Mesendoderm (in vitro differentiated cells): ENCODE measurements at regions not wholly inside any gene's neighbourhood (a gene's known extent, or its start where the extent isn't known, plus 50 kb on each side); places are given as distances from the start of the nearest gene placed in this dataset.

Experiments
- DNase-seq: peaks from one replicate; pipeline ENCODE4 v3.0.0; 2013
- H2AK5ac ChIP-seq: 2 replicates; pipeline ENCODE4 v1.6.1; 2013; ENCODE audit warnings: low read length, inconsistent platforms
- H2BK120ac ChIP-seq: 2 replicates; pipeline ENCODE4 v1.6.1; 2013; ENCODE audit warnings: low read depth, mild to moderate bottlenecking, low read length, moderate library complexity, mixed read lengths
- H2BK15ac ChIP-seq: replicated peaks from 2 replicates; pipeline ENCODE4 v1.6.1; 2013; ENCODE audit warnings: low read depth, mild to moderate bottlenecking, moderate library complexity
- H2BK5ac ChIP-seq: 2 replicates; pipeline ENCODE4 v1.6.1; 2013; ENCODE audit warnings: low read length, inconsistent platforms
- H3K18ac ChIP-seq: 2 replicates; pipeline ENCODE4 v1.6.1; 2013; ENCODE audit warnings: mild to moderate bottlenecking, low read length, mixed read lengths
- H3K23ac ChIP-seq: one replicate; pipeline ENCODE4 v1.6.1; 2013; ENCODE audit warnings: low read length
- H3K27ac ChIP-seq: 2 replicates; pipeline ENCODE4 v1.5.1; 2013; ENCODE audit warnings: low read depth, mild to moderate bottlenecking, inconsistent platforms, low read length, moderate library complexity
- H3K27me3 ChIP-seq: 2 replicates; pipeline ENCODE4 v1.6.1; 2013; ENCODE audit warnings: low read length, control low read depth, mild to moderate bottlenecking, inconsistent platforms; ENCODE audit not compliant: insufficient read depth, poor library complexity
- H3K36me3 ChIP-seq: 2 replicates; pipeline ENCODE4 v1.6.1; 2013; ENCODE audit warnings: low read length, inconsistent platforms; ENCODE audit not compliant: control insufficient read depth, insufficient read depth
- H3K4ac ChIP-seq: one replicate; pipeline ENCODE4 v1.6.1; 2013; ENCODE audit warnings: low read depth, mild to moderate bottlenecking, low read length, moderate library complexity
- H3K4me1 ChIP-seq: 2 replicates; pipeline ENCODE4 v1.6.1; 2013; ENCODE audit warnings: low read depth, low read length, inconsistent platforms; ENCODE audit not compliant: control insufficient read depth
- H3K4me2 ChIP-seq: 2 replicates; pipeline ENCODE4 v1.6.1; 2013; ENCODE audit warnings: low read length
- H3K4me3 ChIP-seq: 2 replicates; pipeline ENCODE4 v1.5.1; 2013; ENCODE audit warnings: mild to moderate bottlenecking, low read length
- H3K56ac ChIP-seq: one replicate; pipeline ENCODE4 v1.6.1; 2013; ENCODE audit warnings: low read length
- H3K79me1 ChIP-seq: 2 replicates; pipeline ENCODE4 v1.6.1; 2013; ENCODE audit warnings: low read length, inconsistent platforms
- H3K79me2 ChIP-seq: 2 replicates; pipeline ENCODE4 v1.6.1; 2013; ENCODE audit warnings: mild to moderate bottlenecking, low read length; ENCODE audit not compliant: control insufficient read depth, insufficient read depth
- H3K9ac ChIP-seq: 2 replicates; pipeline ENCODE4 v1.6.1; 2013; ENCODE audit warnings: low read length, inconsistent platforms
- H4K5ac ChIP-seq: one replicate; pipeline ENCODE4 v1.6.1; 2013; ENCODE audit warnings: low read length
- H4K8ac ChIP-seq: one replicate; pipeline ENCODE4 v1.6.1; 2013; ENCODE audit warnings: low read depth, mild to moderate bottlenecking, control low read depth, low read length, moderate library complexity
- WGBS: extraction: QIAGEN DNeasy Blood & Tissue Kit; methylation state at CpG from one replicate; pipeline ENCODE4 v1.1.7; 2013; ENCODE audit warnings: low lambda C conversion rate, missing lambda C conversion rate; ENCODE audit not compliant: insufficient coverage; ENCODE audit errors: extremely low coverage; 5-methylcytosine and 5-hydroxymethylcytosine counted together

DNA sequence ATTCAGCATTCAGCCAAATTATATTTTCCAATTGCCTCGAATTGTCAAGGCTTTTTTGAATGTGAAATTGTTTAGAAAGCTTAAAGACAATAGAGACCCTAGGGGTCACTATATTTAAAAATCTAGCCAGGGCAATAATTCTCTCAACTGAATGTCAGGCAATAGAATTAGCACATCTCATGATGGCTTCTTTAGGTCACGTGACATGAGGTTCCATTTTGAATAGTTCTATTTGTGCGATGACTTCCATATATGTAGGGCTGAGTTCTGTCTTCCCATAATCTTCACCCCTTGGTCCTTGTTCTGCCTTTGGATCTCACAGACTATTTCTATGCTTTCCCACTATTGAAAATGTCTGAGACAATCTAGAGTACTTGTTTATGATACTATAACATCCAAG lies 527.7 kb upstream of the KIRREL3 start:
- Histone ChIP-seq H4K8ac (no peak overlapping the region), H3K27ac (no peak overlapping the region), H2BK15ac (no peak overlapping the region)

GRCh38 chr11:127524618-127525017 lies 524.0 kb upstream of the KIRREL3 start:
- no peak overlapping the region for H4K5ac ChIP-seq
- no peak overlapping the region for H3K4me2 ChIP-seq
- H3K4me3 ChIP-seq = no peak overlapping the region
- no peak overlapping the region for H3K56ac ChIP-seq
- WGBS = no CpG with 5 or more reads among the region's 4 CpGs
- no peaks in the 10 kb centered on the region for H3K79me2 ChIP-seq
- H2BK120ac ChIP-seq = no peak overlapping the region
- no peaks in the 10 kb centered on the region for H3K27me3 ChIP-seq
- no peaks in the 10 kb centered on the region for H3K4me1 ChIP-seq
- no peak overlapping the region for H2BK5ac ChIP-seq
- no peak overlapping the region for H3K9ac ChIP-seq
- H3K4ac ChIP-seq = no peak overlapping the region
- H4K8ac ChIP-seq = no peak overlapping the region
- no peak overlapping the region for H3K27ac ChIP-seq
- H3K23ac ChIP-seq = no peak overlapping the region
- DNase-seq = no peak
- H3K79me1 ChIP-seq = no peaks in the 10 kb centered on the region
- H2BK15ac ChIP-seq = no peak overlapping the region
- H3K36me3 ChIP-seq = no peaks in the 10 kb centered on the region
- H3K18ac ChIP-seq = no peak overlapping the region
- no peak overlapping the region for H2AK5ac ChIP-seq

More for the DNA sequence above, 527.7 kb upstream of the KIRREL3 start:
- Histone ChIP-seq H3K4ac (no peak overlapping the region), H2BK5ac (no peak overlapping the region), H3K36me3 (no peaks in the 10 kb centered on the region), H3K4me2 (no peak overlapping the region), H3K79me1 (no peaks in the 10 kb centered on the region), H3K9ac (no peak overlapping the region), H3K79me2 (no peaks in the 10 kb centered on the region), H3K4me3 (no peak overlapping the region), H2BK120ac (no peak overlapping the region), H3K18ac (no peak overlapping the region), H3K27me3 (no peaks in the 10 kb centered on the region), H4K5ac (no peak overlapping the region), H3K23ac (no peak overlapping the region), H3K56ac (no peak overlapping the region), H3K4me1 (no peaks in the 10 kb centered on the region), H2AK5ac (no peak overlapping the region)
- no CpG with 5 or more reads among the region's 3 CpGs for WGBS
- no peak for DNase-seq

GRCh38 chr11:127521413-127521812 lies 520.8 kb upstream of the KIRREL3 start:
- DNase-seq = no peak
- no peak overlapping the region for H4K8ac ChIP-seq
- H3K27me3 ChIP-seq = no peaks in the 10 kb centered on the region
- H2BK5ac ChIP-seq = no peak overlapping the region
- H3K18ac ChIP-seq = no peak overlapping the region
- no peak overlapping the region for H2AK5ac ChIP-seq
- no peak overlapping the region for H3K4me3 ChIP-seq
- no CpG with 5 or more reads among the region's 2 CpGs for WGBS
- H3K23ac ChIP-seq = no peak overlapping the region
- H3K27ac ChIP-seq = no peak overlapping the region
- no peak overlapping the region for H2BK120ac ChIP-seq
- H2BK15ac ChIP-seq = no peak overlapping the region
- no peaks in the 10 kb centered on the region for H3K36me3 ChIP-seq
- no peak overlapping the region for H3K4me2 ChIP-seq
- no peaks in the 10 kb centered on the region for H3K79me2 ChIP-seq
- no peaks in the 10 kb centered on the region for H3K79me1 ChIP-seq
- H3K4ac ChIP-seq = no peak overlapping the region
- H3K9ac ChIP-seq = no peak overlapping the region
- H3K56ac ChIP-seq = no peak overlapping the region
- H3K4me1 ChIP-seq = no peaks in the 10 kb centered on the region
- H4K5ac ChIP-seq = no peak overlapping the region

DNA sequence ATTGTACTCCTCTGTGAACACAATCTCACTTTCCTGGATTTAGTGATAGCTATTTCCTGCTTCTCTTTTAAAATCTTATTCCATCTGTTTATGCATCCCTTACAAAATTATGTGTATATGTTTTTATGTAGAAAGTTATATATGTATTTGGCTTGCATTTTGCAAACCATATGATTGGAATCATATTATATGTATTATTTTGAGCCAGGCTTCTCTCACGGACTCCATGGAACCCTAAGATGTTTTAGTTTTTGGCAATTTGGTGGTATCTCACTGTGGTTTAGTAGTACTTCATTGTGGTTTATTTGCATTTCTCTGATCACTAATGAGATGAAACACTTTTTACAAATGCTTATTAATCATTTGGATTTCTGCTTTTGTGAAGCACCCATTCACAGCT lies 507.3 kb upstream of the KIRREL3 start:
- Histone ChIP-seq H3K4me1 (no peaks in the 10 kb centered on the region), H4K8ac (no peak overlapping the region), H3K27ac (no peak overlapping the region), H3K79me1 (no peaks in the 10 kb centered on the region), H3K36me3 (no peaks in the 10 kb centered on the region), H4K5ac (no peak overlapping the region), H2BK5ac (no peak overlapping the region), H2BK15ac (no peak overlapping the region), H3K4me3 (no peak overlapping the region), H3K56ac (no peak overlapping the region), H3K79me2 (no peaks in the 10 kb centered on the region), H2BK120ac (no peak overlapping the region), H3K23ac (no peak overlapping the region), H3K18ac (no peak overlapping the region), H3K27me3 (no peaks in the 10 kb centered on the region), H2AK5ac (no peak overlapping the region), H3K9ac (no peak overlapping the region), H3K4me2 (no peak overlapping the region), H3K4ac (no peak overlapping the region)
- WGBS = no CpG with 5 or more reads among the region's 1 CpG
- DNase-seq = no peak

- Histone ChIP-seq H3K18ac (no peak overlapping the region), H4K5ac (no peak overlapping the region), H3K27ac (no peak overlapping the region), H2BK5ac (no peak overlapping the region), H3K27me3 (no peaks in the 10 kb centered on the region), H3K23ac (no peak overlapping the region), H2BK15ac (no peak overlapping the region), H3K36me3 (no peaks in the 10 kb centered on the region), H3K56ac (no peak overlapping the region), H3K79me2 (no peaks in the 10 kb centered on the region), H3K4me2 (no peak overlapping the region), H3K79me1 (no peaks in the 10 kb centered on the region), H4K8ac (no peak overlapping the region), H3K4me3 (no peak overlapping the region), H2AK5ac (no peak overlapping the region), H3K4ac (no peak overlapping the region), H2BK120ac (no peak overlapping the region), H3K4me1 (no peaks in the 10 kb centered on the region), H3K9ac (no peak overlapping the region)
- peak; percentile 19 for DNase-seq
These were observed 506.1 kb upstream of the KIRREL3 start for GRCh38 chr11:127506647-127507046.

DNA sequence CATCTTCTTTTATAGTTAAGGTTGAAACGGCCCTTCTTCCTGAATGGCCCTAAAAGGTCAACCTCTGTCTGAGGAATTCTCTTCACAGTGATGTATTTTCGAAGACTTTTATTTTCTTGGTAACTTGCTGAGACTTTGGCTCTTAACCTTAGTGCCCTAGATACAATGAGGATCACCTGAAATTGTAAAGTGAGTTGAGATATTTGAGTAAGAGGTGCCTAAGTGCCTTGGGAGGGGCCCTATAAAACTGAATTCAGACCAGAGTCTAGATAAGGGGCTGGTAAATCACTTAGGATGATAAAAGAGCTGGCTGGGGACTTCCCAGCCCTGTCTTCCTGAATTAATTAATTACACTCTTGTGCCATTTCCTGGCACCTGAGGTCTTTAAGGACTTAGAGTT lies 505.6 kb upstream of the KIRREL3 start:
- no peak overlapping the region for H3K56ac ChIP-seq
- no CpG with 5 or more reads among the region's 2 CpGs for WGBS
- no peak overlapping the region for H2BK15ac ChIP-seq
- H2AK5ac ChIP-seq = no peak overlapping the region
- no peaks in the 10 kb centered on the region for H3K4me1 ChIP-seq
- H3K18ac ChIP-seq = no peak overlapping the region
- no peaks in the 10 kb centered on the region for H3K27me3 ChIP-seq
- DNase-seq = no peak
- no peak overlapping the region for H3K9ac ChIP-seq
- no peak overlapping the region for H3K4me3 ChIP-seq
- H3K79me2 ChIP-seq = no peaks in the 10 kb centered on the region
- no peak overlapping the region for H4K5ac ChIP-seq
- no peak overlapping the region for H3K27ac ChIP-seq
- no peaks in the 10 kb centered on the region for H3K36me3 ChIP-seq
- no peak overlapping the region for H3K23ac ChIP-seq
- H3K4me2 ChIP-seq = no peak overlapping the region
- no peak overlapping the region for H2BK5ac ChIP-seq
- no peak overlapping the region for H3K4ac ChIP-seq
- no peak overlapping the region for H4K8ac ChIP-seq
- H2BK120ac ChIP-seq = no peak overlapping the region
- H3K79me1 ChIP-seq = no peaks in the 10 kb centered on the region
